Astrocyte (in vitro differentiated cells and primary cell): ENCODE measurements at regions not wholly inside any gene's neighbourhood (a gene's known extent, or its start where the extent isn't known, plus 50 kb on each side); places are given as distances from the start of the nearest gene placed in this dataset.

Experiments used
- DNase-seq: peaks from one replicate; pipeline ENCODE4 v3.0.0-alpha.2; 2010; ENCODE audit warnings: low read depth
- FAIRE-seq: peaks from 2 replicates; lab custom pipeline; 2011; peaks lifted over from hg19 to GRCh38; lab: Jason Lieb, UNC
- H2AFZ ChIP-seq: 2 replicates; pipeline ENCODE4 v1.6.0; 2012; ENCODE audit warnings: low read depth, low read length, inconsistent platforms
- H3K27ac ChIP-seq: 2 replicates; pipeline ENCODE4 v1.5.1; 2011; ENCODE audit warnings: low read depth, low read length, inconsistent platforms
- H3K27me3 ChIP-seq: 2 replicates; pipeline ENCODE4 v1.6.0; 2011; ENCODE audit warnings: low read length, inconsistent platforms; ENCODE audit not compliant: insufficient read depth
- H3K36me3 ChIP-seq: 2 replicates; pipeline ENCODE4 v1.5.1; 2011; ENCODE audit warnings: low read length, inconsistent platforms; ENCODE audit not compliant: insufficient read depth
- H3K4me1 ChIP-seq: 2 replicates; pipeline ENCODE4 v1.5.1; 2011; ENCODE audit warnings: low read length, inconsistent platforms; ENCODE audit not compliant: insufficient read depth
- H3K4me2 ChIP-seq: 2 replicates; pipeline ENCODE4 v1.6.0; 2012; ENCODE audit warnings: low read length, inconsistent platforms
- H3K4me3 ChIP-seq: 2 replicates; pipeline ENCODE4 v1.5.1; 2011; ENCODE audit warnings: low read depth, mild to moderate bottlenecking, low read length, inconsistent platforms; ENCODE audit not compliant: insufficient read depth
- H3K79me2 ChIP-seq: 2 replicates; pipeline ENCODE4 v1.6.0; 2012; ENCODE audit warnings: mild to moderate bottlenecking, low read length, inconsistent platforms; ENCODE audit not compliant: insufficient read depth
- H3K9ac ChIP-seq: 2 replicates; pipeline ENCODE4 v1.6.0; 2012; ENCODE audit warnings: mild to moderate bottlenecking, low read length, inconsistent platforms
- H3K9me3 ChIP-seq: 2 replicates; pipeline ENCODE4 v1.5.1; 2012; ENCODE audit warnings: low read depth, mild to moderate bottlenecking, low read length, inconsistent platforms; ENCODE audit not compliant: insufficient read depth
- H4K20me1 ChIP-seq: 2 replicates; pipeline ENCODE4 v1.6.0; 2012; ENCODE audit warnings: low read length, inconsistent platforms; ENCODE audit not compliant: insufficient read depth
- H3K27ac Mint-ChIP-seq: one replicate; pipeline ENCODE4 v1.8.0; 2021; ENCODE audit warnings: mild to moderate bottlenecking, mixed read lengths; ENCODE audit not compliant: unreplicated experiment
- H3K27me3 Mint-ChIP-seq: one replicate; pipeline ENCODE4 v1.8.0; 2021; ENCODE audit warnings: low read depth, mixed read lengths; ENCODE audit not compliant: unreplicated experiment
- H3K36me3 Mint-ChIP-seq: one replicate; pipeline ENCODE4 v1.8.0; 2021; ENCODE audit warnings: low read depth, mixed read lengths; ENCODE audit not compliant: unreplicated experiment
- H3K4me1 Mint-ChIP-seq: one replicate; pipeline ENCODE4 v1.8.0; 2021; ENCODE audit warnings: low read depth, mixed read lengths; ENCODE audit not compliant: unreplicated experiment
- H3K4me3 Mint-ChIP-seq: one replicate; pipeline ENCODE4 v1.8.0; 2021; ENCODE audit warnings: mild to moderate bottlenecking, moderate library complexity, mixed read lengths; ENCODE audit not compliant: unreplicated experiment
- H3K9me3 Mint-ChIP-seq: one replicate; pipeline ENCODE4 v1.8.0; 2021; ENCODE audit warnings: mild to moderate bottlenecking, mixed read lengths; ENCODE audit not compliant: unreplicated experiment
- CTCF ChIP-seq: IDR thresholded peaks from 2 replicates; pipeline ENCODE4 v1.5.1; 2011; ENCODE audit warnings: low read depth, mild to moderate bottlenecking, inconsistent platforms, low read length, moderate library complexity; ENCODE audit not compliant: insufficient read depth
- EZH2 ChIP-seq: IDR thresholded peaks from 2 replicates; pipeline ENCODE4 v1.6.1; 2012; ENCODE audit warnings: mild to moderate bottlenecking, low read length, inconsistent platforms; ENCODE audit not compliant: insufficient read depth

- H3K4me3 Mint-ChIP-seq, result no peak overlapping the region
- no peaks in the 10 kb centered on the region for H3K36me3 Mint-ChIP-seq
- no peaks in the 10 kb centered on the region for H3K27me3 Mint-ChIP-seq
- H3K27ac Mint-ChIP-seq, result no peak overlapping the region
- no peaks in the 10 kb centered on the region for H3K9me3 ChIP-seq
- no peak overlapping the region for H3K4me3 ChIP-seq
- FAIRE-seq (peak; percentile 13), DNase-seq (no peak)
- no peaks in the 10 kb centered on the region for H3K27me3 ChIP-seq
- H3K27ac ChIP-seq, result no peak overlapping the region
- no peaks in the 10 kb centered on the region for H4K20me1 ChIP-seq
- no peak overlapping the region for H2AFZ ChIP-seq
- H3K4me2 ChIP-seq, result no peak overlapping the region
- H3K79me2 ChIP-seq, result no peaks in the 10 kb centered on the region
- peaks cover 18% of the 10 kb centered on the region for H3K4me1 ChIP-seq
- H3K36me3 ChIP-seq, result no peaks in the 10 kb centered on the region
- no peak overlapping the region for H3K9ac ChIP-seq
- peaks cover 20% of the 10 kb centered on the region for H3K4me1 Mint-ChIP-seq
- H3K9me3 Mint-ChIP-seq, result no peaks in the 10 kb centered on the region
- TF ChIP-seq EZH2, result no peak
- no peak for TF ChIP-seq CTCF
These were observed 124.7 kb downstream of the RGS21 start for GRCh38 chr1:192441492-192441891.

DNA sequence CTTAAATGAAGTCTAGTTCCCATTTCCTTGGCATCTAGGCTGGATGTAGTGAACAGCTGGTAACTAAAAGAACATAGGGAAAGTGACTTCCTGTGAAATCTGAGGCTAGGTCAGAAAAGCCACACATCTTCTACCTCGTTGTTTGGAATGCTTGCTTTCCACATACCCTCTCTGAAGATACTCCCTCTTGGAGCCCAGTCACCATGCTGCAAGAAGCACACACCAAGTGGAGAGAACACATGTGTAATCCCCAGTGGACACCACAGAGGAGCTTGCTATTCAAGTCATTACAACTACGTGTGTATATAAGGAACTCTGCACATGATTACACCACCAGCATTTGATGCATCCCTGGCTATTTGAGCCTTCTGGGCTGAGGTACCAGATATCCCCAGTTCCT is 125.9 kb downstream of the RGS21 start:
- Histone ChIP-seq H3K79me2 (no peaks in the 10 kb centered on the region), H3K9ac (no peak overlapping the region), H2AFZ (peak overlapping the region; percentile 2), H3K36me3 (no peaks in the 10 kb centered on the region), H3K4me3 (no peak overlapping the region), H3K4me2 (no peak overlapping the region), H3K4me1 (peaks cover 18% of the 10 kb centered on the region), H3K27me3 (no peaks in the 10 kb centered on the region), H3K9me3 (no peaks in the 10 kb centered on the region), H3K27ac (no peak overlapping the region), H4K20me1 (no peaks in the 10 kb centered on the region)
- H3K36me3 Mint-ChIP-seq, result no peaks in the 10 kb centered on the region
- TF ChIP-seq CTCF (no peak), EZH2 (no peak)
- no peak overlapping the region for H3K4me3 Mint-ChIP-seq
- no peak for DNase-seq
- peaks cover 20% of the 10 kb centered on the region for H3K4me1 Mint-ChIP-seq
- no peak overlapping the region for H3K27ac Mint-ChIP-seq
- no peaks in the 10 kb centered on the region for H3K27me3 Mint-ChIP-seq
- no peaks in the 10 kb centered on the region for H3K9me3 Mint-ChIP-seq
- no peak for FAIRE-seq

DNA sequence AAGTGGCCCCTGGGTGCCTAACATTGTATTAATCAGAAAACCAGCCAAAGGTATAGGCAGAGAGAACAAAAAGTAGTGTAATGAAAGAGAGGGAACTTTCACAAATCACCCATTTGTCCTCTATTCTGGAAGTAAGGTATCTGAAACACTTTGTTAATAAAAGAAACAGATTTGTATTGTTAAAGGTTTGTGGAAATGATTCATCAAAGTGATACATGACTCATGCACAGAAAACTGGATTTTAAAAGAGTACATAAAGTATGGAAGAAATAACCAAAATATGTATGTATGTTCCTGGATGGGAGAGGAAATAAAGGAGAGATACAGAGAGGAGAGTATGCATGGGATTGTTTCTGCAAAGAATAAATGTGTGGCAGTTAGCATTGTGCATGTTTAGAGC is 126.8 kb downstream of the RGS21 start:
- no peak overlapping the region for H3K9ac ChIP-seq
- no peaks in the 10 kb centered on the region for H3K27me3 ChIP-seq
- DNase-seq (peak; percentile 23), FAIRE-seq (no peak)
- Mint-ChIP-seq H3K9me3 (no peaks in the 10 kb centered on the region), H3K36me3 (no peaks in the 10 kb centered on the region), H3K4me3 (no peak overlapping the region), H3K27me3 (no peaks in the 10 kb centered on the region), H3K27ac (no peak overlapping the region), H3K4me1 (peaks cover 27% of the 10 kb centered on the region)
- no peaks in the 10 kb centered on the region for H3K36me3 ChIP-seq
- no peak overlapping the region for H2AFZ ChIP-seq
- H3K27ac ChIP-seq, result no peak overlapping the region
- peaks cover 18% of the 10 kb centered on the region for H3K4me1 ChIP-seq
- TF ChIP-seq CTCF, result no peak
- no peak for TF ChIP-seq EZH2
- H4K20me1 ChIP-seq, result no peaks in the 10 kb centered on the region
- H3K4me2 ChIP-seq, result peak overlapping the region; percentile 39
- H3K79me2 ChIP-seq, result no peaks in the 10 kb centered on the region
- no peaks in the 10 kb centered on the region for H3K9me3 ChIP-seq
- no peak overlapping the region for H3K4me3 ChIP-seq
